Neutrophil (primary cell): ENCODE measurements at regions not wholly inside any gene's neighbourhood (a gene's known extent, or its start where the extent isn't known, plus 50 kb on each side); places are given as distances from the start of the nearest gene placed in this dataset.

Experiments
- H3K27ac ChIP-seq: fragments of 200-600 bp; sonication (generic); 2 replicates; pipeline ENCODE4 v1.5.1; 2016; ENCODE audit warnings: mild to moderate bottlenecking, moderate library complexity
- H3K27me3 ChIP-seq: fragments of 200-600 bp; sonication (generic); 2 replicates; pipeline ENCODE4 v1.6.0; 2016; ENCODE audit warnings: mild to moderate bottlenecking
- H3K36me3 ChIP-seq: fragments of 200-600 bp; sonication (generic); 2 replicates; pipeline ENCODE4 v1.5.1; 2017
- H3K4me1 ChIP-seq, 2 experiments: fragments of 200-600 bp in 1 of 2; sonication (generic) in 1 of 2; 1 replicate in 1 of 2; 2 replicates in 1 of 2; pipeline versions ENCODE4 v1.5.1 to v1.6.1; 2013 to 2016; ENCODE audit warnings: low read depth in 1 of 2, low read length in 1 of 2, mild to moderate bottlenecking in 1 of 2, moderate library complexity in 1 of 2; ENCODE audit not compliant: control insufficient read depth in 1 of 2, insufficient read depth in 1 of 2
- H3K4me3 ChIP-seq, 2 experiments: fragments of 200-600 bp in 1 of 2; sonication (generic) in 1 of 2; 1 replicate in 1 of 2; 2 replicates in 1 of 2; pipeline ENCODE4 v1.5.1; 2013 to 2016; ENCODE audit warnings: low read depth in 1 of 2, low read length in 1 of 2, mild to moderate bottlenecking in 1 of 2, moderate library complexity in 1 of 2
- H3K9me3 ChIP-seq: fragments of 200-600 bp; sonication (generic); 2 replicates; pipeline ENCODE4 v1.5.1; 2016
- TF ChIP-seq, protein P1 (sequence below): fragments of 200-600 bp; sonication (generic); IDR thresholded peaks from 2 replicates; pipeline ENCODE4 v1.5.1; 2016; ENCODE audit warnings: antibody characterized with exemption

DNA sequence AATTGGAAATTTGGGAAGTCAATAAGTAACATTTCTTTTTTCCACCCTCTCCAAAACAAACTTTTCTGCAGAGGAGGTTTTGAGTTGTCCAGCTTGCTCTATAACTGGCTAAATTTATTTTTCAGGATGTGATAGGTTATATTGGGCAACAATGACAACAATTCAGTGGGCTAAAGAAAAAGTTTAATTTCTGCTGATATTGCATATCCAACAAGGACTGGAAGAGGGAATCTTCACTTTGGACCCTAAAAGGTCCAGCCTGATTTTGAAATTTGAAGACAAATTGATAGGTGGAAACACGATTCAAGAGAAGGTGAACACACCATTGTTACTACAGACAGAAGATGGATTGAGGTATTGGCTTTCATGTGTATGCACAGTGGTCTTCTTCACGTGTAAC is 393.1 kb downstream of the BRINP1 start:
- TF ChIP-seq, protein P1, sequence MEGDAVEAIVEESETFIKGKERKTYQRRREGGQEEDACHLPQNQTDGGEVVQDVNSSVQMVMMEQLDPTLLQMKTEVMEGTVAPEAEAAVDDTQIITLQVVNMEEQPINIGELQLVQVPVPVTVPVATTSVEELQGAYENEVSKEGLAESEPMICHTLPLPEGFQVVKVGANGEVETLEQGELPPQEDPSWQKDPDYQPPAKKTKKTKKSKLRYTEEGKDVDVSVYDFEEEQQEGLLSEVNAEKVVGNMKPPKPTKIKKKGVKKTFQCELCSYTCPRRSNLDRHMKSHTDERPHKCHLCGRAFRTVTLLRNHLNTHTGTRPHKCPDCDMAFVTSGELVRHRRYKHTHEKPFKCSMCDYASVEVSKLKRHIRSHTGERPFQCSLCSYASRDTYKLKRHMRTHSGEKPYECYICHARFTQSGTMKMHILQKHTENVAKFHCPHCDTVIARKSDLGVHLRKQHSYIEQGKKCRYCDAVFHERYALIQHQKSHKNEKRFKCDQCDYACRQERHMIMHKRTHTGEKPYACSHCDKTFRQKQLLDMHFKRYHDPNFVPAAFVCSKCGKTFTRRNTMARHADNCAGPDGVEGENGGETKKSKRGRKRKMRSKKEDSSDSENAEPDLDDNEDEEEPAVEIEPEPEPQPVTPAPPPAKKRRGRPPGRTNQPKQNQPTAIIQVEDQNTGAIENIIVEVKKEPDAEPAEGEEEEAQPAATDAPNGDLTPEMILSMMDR: no peak
- no peak overlapping the region for H3K27ac ChIP-seq
- H3K4me1 ChIP-seq: no peaks in the 10 kb centered on the region
- no peaks in the 10 kb centered on the region for H3K27me3 ChIP-seq
- H3K9me3 ChIP-seq: no peaks in the 10 kb centered on the region
- no peak overlapping the region for H3K4me3 ChIP-seq
- H3K36me3 ChIP-seq: no peaks in the 10 kb centered on the region

DNA sequence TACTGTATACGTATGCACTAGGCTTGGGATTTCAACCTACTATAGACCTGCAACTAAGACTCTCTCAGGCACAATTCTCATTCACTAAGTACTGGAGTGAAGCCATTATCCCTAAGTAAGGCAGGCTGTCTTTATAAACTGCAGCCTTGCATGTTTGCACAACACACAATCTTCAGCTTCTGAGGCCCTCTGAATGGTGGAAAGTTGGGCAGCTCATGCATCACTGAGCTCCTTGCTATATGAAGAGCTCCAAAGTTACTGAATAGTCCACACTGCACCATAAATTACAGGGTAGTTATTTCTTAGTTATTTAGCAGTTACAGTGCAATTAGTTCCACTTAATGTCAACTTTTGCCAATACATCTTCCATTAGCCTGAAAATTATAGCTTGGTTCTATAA is 384.6 kb downstream of the BRINP1 start:
- H3K36me3 ChIP-seq: no peaks in the 10 kb centered on the region
- TF ChIP-seq, protein P1: no peak
- no peak overlapping the region for H3K27ac ChIP-seq
- H3K4me3 ChIP-seq: no peak overlapping the region
- H3K9me3 ChIP-seq: no peaks in the 10 kb centered on the region
- H3K27me3 ChIP-seq: no peaks in the 10 kb centered on the region
- H3K4me1 ChIP-seq: no peaks in the 10 kb centered on the region

DNA sequence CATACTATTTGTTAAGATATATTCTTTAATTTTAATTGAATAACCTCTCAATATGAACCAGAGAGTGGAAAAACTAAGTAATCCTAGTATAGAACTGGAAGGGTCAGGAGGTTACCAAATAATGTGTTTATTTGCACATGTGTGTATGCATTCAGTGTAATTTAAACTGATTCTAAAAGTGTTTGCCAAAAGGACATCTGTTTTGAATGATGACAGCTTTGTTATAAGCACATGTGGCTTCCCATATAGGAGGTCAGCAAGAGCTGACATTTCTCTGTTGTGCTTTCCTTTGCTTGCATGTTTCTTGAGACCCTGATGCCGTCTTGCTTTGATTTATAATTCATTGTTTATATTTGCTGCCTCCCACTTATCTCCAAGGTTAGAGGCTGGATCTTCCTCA is 383.4 kb downstream of the BRINP1 start:
- TF ChIP-seq, protein P1: no peak
- Histone ChIP-seq H3K9me3 (no peaks in the 10 kb centered on the region), H3K4me1 (no peaks in the 10 kb centered on the region), H3K4me3 (no peak overlapping the region), H3K27me3 (no peaks in the 10 kb centered on the region), H3K36me3 (no peaks in the 10 kb centered on the region), H3K27ac (no peak overlapping the region)

DNA sequence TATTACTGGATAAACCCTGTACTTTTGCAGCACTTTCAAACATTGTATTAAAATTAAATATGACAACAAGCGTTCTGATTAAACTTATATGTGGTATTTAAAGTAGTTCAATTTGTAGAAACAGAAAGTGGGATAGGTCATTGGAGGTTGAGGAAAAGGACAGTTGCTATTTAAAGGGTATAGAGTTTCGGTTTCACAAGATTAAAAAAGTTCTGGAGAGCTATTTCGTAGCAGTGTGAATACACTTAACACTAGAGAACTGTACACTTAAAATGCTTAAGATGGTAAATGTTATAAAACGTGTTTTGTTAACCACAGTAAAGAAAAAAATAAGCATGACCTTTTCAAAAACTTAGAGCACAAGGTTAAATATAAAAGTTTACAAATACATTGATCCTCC is 382.1 kb downstream of the BRINP1 start:
- no peak overlapping the region for H3K27ac ChIP-seq
- no peaks in the 10 kb centered on the region for H3K36me3 ChIP-seq
- no peaks in the 10 kb centered on the region for H3K27me3 ChIP-seq
- no peaks in the 10 kb centered on the region for H3K9me3 ChIP-seq
- H3K4me3 ChIP-seq: no peak overlapping the region
- no peaks in the 10 kb centered on the region for H3K4me1 ChIP-seq
- TF ChIP-seq, protein P1: no peak

DNA sequence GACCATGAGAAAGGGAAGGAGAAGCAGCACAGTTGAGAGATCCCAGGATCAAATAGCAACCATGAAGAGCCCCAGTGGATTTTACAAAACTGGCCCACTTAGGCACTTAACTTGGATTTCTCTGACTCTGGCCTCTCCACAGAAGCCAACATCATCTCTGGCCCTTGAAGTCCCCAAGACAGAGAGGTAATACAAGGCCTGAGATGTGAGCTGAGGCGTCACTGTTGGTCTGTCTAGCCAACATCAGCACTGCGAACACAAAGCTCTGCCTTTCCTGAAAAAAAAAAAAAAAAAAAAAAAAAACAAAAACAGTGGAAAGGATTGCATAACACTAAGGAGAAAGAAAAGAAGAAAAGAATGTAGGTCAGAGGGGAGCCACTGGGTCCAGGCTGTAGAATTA is 378.3 kb downstream of the BRINP1 start:
- Histone ChIP-seq H3K36me3 (no peaks in the 10 kb centered on the region), H3K27me3 (no peaks in the 10 kb centered on the region), H3K27ac (no peak overlapping the region), H3K4me1 (no peaks in the 10 kb centered on the region), H3K4me3 (no peak overlapping the region), H3K9me3 (no peaks in the 10 kb centered on the region)
- TF ChIP-seq, protein P1: no peak
